DND-41 (cell line): ENCODE measurements at regions not wholly inside any gene's neighbourhood (a gene's known extent, or its start where the extent isn't known, plus 50 kb on each side); places are given as distances from the start of the nearest gene placed in this dataset.
"Not testable (repeated sequence)": the region's sequence is repeated elsewhere in the genome, so short reads cannot be mapped to it uniquely, and the experiment has no call there.

Experiments
- ATAC-seq: fragments of 200-7000 bp; cut with Tn5 transposase; 3 replicates; pipeline ENCODE4 v1.9.1; 2021; ENCODE audit warnings: low read depth; ENCODE audit not compliant: insufficient read depth
- DNase-seq: peaks from one replicate; pipeline ENCODE4 v3.0.0-alpha.2; 2020
- H2AFZ ChIP-seq: 2 replicates; pipeline ENCODE4 v1.6.0; 2012; ENCODE audit warnings: low read depth, low read length
- H3K27ac ChIP-seq: 2 replicates; pipeline ENCODE4 v1.5.1; 2012; ENCODE audit warnings: low read length, inconsistent platforms
- H3K27me3 ChIP-seq: fragments of 200-600 bp; sonication (generic); 2 replicates; pipeline ENCODE4 v1.6.0; 2012; ENCODE audit warnings: low read length, mild to moderate bottlenecking, inconsistent platforms; ENCODE audit not compliant: insufficient read depth, poor library complexity
- H3K36me3 ChIP-seq: 2 replicates; pipeline ENCODE4 v1.5.1; 2012; ENCODE audit warnings: low read length, inconsistent platforms; ENCODE audit not compliant: insufficient read depth
- H3K4me1 ChIP-seq: 2 replicates; pipeline ENCODE4 v1.5.1; 2012; ENCODE audit warnings: mild to moderate bottlenecking, low read length; ENCODE audit not compliant: insufficient read depth
- H3K4me2 ChIP-seq: 2 replicates; pipeline ENCODE4 v1.6.0; 2012; ENCODE audit warnings: mild to moderate bottlenecking, moderate library complexity, low read length, inconsistent platforms; ENCODE audit not compliant: insufficient read depth
- H3K4me3 ChIP-seq, 2 experiments: fragments of 200-600 bp in 1 of 2; shearing (Covaris generic) in 1 of 2; 2 replicates each; pipeline ENCODE4 v1.5.1; 2012 to 2016; ENCODE audit warnings: inconsistent platforms in 2 of 2, low read length in 2 of 2, mild to moderate bottlenecking in 2 of 2, low read depth in 1 of 2, moderate library complexity in 1 of 2
- H3K79me2 ChIP-seq: 2 replicates; pipeline ENCODE4 v1.6.0; 2012; ENCODE audit warnings: low read length, inconsistent platforms; ENCODE audit not compliant: insufficient read depth
- H3K9ac ChIP-seq: 2 replicates; pipeline ENCODE4 v1.6.0; 2012; ENCODE audit warnings: low read depth, mild to moderate bottlenecking, inconsistent platforms, low read length, moderate library complexity
- H3K9me3 ChIP-seq: 2 replicates; pipeline ENCODE4 v1.5.1; 2012; ENCODE audit warnings: low read length, moderate library complexity, mild to moderate bottlenecking, inconsistent platforms; ENCODE audit not compliant: insufficient read depth, severe bottlenecking
- H4K20me1 ChIP-seq: 2 replicates; pipeline ENCODE4 v1.6.0; 2012; ENCODE audit warnings: low read length; ENCODE audit not compliant: insufficient read depth
- CTCF ChIP-seq: IDR thresholded peaks from 2 replicates; pipeline ENCODE4 v1.5.1; 2012; ENCODE audit warnings: borderline replicate concordance, low read length, moderate library complexity, mild to moderate bottlenecking; ENCODE audit not compliant: poor library complexity, severe bottlenecking; ENCODE audit errors: extremely low read depth
- EZH2 ChIP-seq: IDR thresholded peaks from 3 replicates; pipeline ENCODE4 v1.6.1; 2012; ENCODE audit warnings: borderline replicate concordance, low read depth, mild to moderate bottlenecking, moderate library complexity, low read length, inconsistent platforms; ENCODE audit not compliant: severe bottlenecking

DNA sequence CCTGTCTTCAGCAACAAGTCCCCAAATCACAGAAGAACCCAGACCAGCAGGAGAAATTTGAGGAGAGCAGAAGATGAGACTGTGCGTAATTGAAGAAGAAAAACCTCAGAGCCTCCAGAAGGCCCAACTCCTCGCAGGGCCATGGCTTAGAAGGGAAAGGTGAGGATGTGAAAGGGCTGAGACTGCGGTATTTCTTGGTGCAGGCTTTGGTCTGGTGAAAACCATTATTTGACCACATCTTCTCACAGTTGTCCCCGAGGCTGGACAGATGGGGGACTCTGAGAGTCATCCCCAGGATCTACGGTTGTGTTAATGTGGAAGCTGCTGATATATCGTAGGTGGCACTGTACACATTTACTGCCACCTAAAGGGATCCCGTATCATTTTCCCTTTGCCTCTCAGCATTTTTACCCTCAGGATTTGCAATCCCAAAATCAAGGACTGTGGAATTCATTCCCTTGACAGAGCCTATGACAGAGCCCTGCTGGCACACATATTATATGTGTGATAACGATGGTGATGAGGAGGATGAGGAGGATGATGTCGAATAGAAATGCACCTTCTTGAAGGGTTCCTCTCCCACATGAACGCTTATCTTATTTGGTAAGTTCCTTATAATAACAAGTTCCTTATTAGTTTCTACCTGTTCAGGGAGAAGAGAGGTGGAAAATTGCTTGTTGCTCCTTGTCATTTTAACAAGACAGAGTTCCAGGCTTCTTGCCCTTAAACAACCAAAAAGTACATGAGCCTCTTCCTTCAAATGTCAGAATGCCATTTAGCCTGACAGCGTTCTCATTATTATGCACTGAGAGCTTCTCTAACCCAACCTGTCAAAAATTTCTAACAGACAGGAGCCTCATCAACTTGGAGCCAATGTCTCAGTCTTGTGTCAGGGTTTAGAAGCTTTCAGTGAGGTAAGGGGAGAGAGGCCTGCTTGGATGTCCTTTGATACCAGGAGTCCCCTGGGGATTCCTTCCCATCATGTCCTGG, 135.8 kb downstream of the PXDC1 start:
- Histone ChIP-seq H4K20me1 (no peaks in the 10 kb centered on the region; the same call in 1 of the 2 replicates), H3K79me2 (no peaks in the 10 kb centered on the region), H3K9me3 (no peaks in the 10 kb centered on the region), H3K4me2 (no peak overlapping the region), H3K36me3 (no peaks in the 10 kb centered on the region), H3K27me3 (peaks cover 7% of the 10 kb centered on the region), H2AFZ (no peak overlapping the region), H3K4me3 (no peak overlapping the region), H3K27ac (no peak overlapping the region), H3K9ac (no peak overlapping the region), H3K4me1 (no peaks in the 10 kb centered on the region)
- ATAC-seq = no peak
- TF ChIP-seq CTCF = no peak
- no peak for TF ChIP-seq EZH2
- DNase-seq = no peak

- peaks cover 6% of the 10 kb centered on the region for H3K27me3 ChIP-seq
- no peaks in the 10 kb centered on the region for H3K9me3 ChIP-seq
- no peaks in the 10 kb centered on the region for H3K36me3 ChIP-seq
- no peak overlapping the region for H3K27ac ChIP-seq
- H2AFZ ChIP-seq = no peak overlapping the region
- ATAC-seq (no peak), DNase-seq (no peak)
- no peak for TF ChIP-seq EZH2
- no peak for TF ChIP-seq CTCF
- no peaks in the 10 kb centered on the region; the same call in 1 of the 2 replicates for H4K20me1 ChIP-seq
- H3K4me1 ChIP-seq = no peaks in the 10 kb centered on the region
- H3K4me2 ChIP-seq = no peak overlapping the region
- H3K79me2 ChIP-seq = no peaks in the 10 kb centered on the region
- H3K4me3 ChIP-seq = no peak overlapping the region
- no peak overlapping the region for H3K9ac ChIP-seq
Observed at GRCh38 chr6:3614918-3615317, 136.6 kb downstream of the PXDC1 start.

- not testable (repeated sequence) for ATAC-seq, H3K4me2 ChIP-seq, H3K27me3 ChIP-seq, H3K9ac ChIP-seq, H3K27ac ChIP-seq, H2AFZ ChIP-seq, H3K9me3 ChIP-seq, H3K79me2 ChIP-seq, H3K4me3 ChIP-seq, DNase-seq, H4K20me1 ChIP-seq, H3K4me1 ChIP-seq, H3K36me3 ChIP-seq
Observed at GRCh38 chr6:3613565-3613964, 137.9 kb downstream of the PXDC1 start.

DNA sequence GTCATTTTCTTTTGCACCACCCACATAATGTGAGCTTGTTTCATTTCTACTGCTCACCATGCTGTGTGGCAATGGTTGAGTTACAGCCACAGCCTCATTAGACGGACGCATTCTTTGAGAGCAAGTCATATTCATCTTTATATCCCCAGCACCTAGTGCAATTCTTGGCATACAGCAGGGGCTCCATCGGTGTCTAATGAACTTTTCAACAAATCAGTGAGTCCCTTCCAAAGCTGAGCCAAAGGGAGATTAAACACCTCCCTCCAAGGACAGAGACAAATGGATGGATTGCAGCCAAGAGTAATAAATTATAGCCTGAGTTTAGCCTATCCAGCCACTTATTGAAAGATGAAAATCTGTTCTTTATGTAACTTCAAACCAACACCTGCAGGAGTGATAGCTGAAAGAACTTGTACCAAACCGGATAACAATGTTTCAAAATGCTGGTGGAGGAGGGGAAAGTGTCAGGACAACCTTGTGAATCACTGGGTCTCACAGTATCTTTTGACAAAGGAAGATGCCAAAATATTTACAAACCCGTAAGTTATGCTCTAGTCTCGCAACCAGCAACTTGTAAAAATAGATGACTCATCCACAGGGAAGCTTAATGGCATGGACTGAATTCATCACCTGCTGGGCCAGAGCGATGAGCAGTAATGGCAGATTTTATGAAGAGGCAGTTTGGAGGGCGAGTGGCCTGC, 139.0 kb downstream of the PXDC1 start:
- Histone ChIP-seq H3K4me2 (no peak overlapping the region), H3K27me3 (peaks cover 3% of the 10 kb centered on the region)
- no peak for DNase-seq

More for the DNA sequence above, 139.0 kb downstream of the PXDC1 start:
- Histone ChIP-seq H3K9ac (no peak overlapping the region), H3K79me2 (no peaks in the 10 kb centered on the region), H4K20me1 (no peaks in the 10 kb centered on the region; the same call in 1 of the 2 replicates), H3K27ac (no peak overlapping the region), H3K4me3 (no peak overlapping the region), H2AFZ (no peak overlapping the region), H3K4me1 (no peaks in the 10 kb centered on the region), H3K9me3 (no peaks in the 10 kb centered on the region), H3K36me3 (no peaks in the 10 kb centered on the region)
- no peak for TF ChIP-seq CTCF
- TF ChIP-seq EZH2 = no peak
- no peak for ATAC-seq
